DMS53 (cell line): ENCODE measurements at regions not wholly inside any gene's neighbourhood (a gene's known extent, or its start where the extent isn't known, plus 50 kb on each side); places are given as distances from the start of the nearest gene placed in this dataset.
"Not testable (repeated sequence)": the region's sequence is repeated elsewhere in the genome, so short reads cannot be mapped to it uniquely, and the experiment has no call there.

Source experiments
- DNase-seq: peaks from one replicate; lab custom pipeline; 2025; lab: John Stamatoyannopoulos, UW

DNA sequence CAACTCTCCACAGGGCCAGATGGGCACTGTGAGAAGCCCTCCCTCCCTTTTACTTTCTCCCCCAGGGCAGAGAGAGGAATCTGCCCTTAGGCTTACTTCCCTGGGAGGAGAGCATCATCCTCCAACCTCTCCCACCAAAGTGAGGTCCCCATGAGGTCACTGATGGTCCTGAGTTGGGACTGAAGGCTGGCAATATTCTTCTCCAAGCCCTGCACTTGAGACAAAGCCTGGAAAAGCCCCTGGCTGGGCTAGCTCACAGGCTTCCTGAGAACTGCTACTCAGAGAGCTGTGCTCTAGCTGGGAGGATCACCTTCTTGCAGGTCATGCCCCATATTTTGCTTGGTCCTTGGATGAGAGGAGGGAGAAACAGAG, 110.0 kb upstream of the MEF2A start:
- DNase-seq = no peak

DNA sequence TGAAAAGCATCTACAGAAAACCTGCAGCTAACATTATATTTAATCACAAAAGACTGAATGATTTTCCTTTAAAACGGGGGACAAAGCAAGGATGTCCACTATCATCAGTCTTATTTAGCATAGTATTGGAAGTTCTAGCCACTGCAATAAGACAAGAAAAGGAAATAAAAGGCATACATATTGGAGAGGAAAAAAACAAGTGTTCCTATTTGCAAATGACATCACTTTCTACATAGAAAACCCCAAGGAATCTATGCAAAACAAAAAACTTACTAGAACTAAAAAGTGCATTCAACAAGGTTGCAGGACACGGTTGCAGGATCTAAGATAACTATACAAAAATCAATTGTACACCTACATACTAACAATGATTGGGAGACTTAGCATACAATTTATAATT, 101.6 kb upstream of the MEF2A start:
- DNase-seq = no peak

DNA sequence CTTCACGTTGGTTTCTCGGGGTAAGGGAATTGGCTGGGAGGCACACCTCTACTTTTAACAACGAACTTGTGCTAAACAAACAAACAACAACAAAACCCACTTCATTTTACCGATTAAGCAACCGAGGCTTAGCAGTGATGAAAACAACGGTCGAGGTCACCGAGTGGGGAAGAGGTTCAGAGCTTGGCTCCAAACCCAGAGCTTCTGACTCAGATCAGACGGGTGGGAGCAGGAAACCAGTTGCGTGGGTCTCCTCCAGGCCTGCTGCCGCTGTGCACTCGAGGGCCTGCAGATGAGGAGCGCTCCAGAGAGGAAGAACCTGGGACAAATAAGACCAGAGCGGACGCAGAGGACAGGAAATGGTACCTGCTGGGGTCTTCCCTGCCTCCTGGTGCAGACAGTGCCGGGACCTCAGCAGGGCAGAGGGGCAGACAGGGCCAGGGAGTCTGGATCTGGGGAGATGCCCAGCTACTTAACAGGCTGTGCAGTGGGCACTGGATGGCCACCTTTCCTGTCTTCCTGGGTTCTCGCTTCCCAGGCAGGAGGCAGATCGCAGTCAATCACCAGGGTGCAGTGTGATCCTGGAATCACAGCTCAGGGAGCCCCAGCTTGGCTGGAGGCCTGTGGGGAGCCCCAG, 99.0 kb upstream of the MEF2A start:
- no peak for DNase-seq

- DNase-seq = no peak
These were observed 98.5 kb upstream of the MEF2A start for GRCh38 chr15:99467338-99467720.

GRCh38 chr15:99467853-99468464, 97.8 kb upstream of the MEF2A start:
- no peak for DNase-seq

- DNase-seq = not testable (repeated sequence)
These were observed 95.6 kb upstream of the MEF2A start for GRCh38 chr15:99470204-99470603.

GRCh38 chr15:99472416-99473145, 93.2 kb upstream of the MEF2A start:
- DNase-seq = no peak

- no peak for DNase-seq
These were observed 91.5 kb upstream of the MEF2A start for GRCh38 chr15:99473981-99474906.

DNA sequence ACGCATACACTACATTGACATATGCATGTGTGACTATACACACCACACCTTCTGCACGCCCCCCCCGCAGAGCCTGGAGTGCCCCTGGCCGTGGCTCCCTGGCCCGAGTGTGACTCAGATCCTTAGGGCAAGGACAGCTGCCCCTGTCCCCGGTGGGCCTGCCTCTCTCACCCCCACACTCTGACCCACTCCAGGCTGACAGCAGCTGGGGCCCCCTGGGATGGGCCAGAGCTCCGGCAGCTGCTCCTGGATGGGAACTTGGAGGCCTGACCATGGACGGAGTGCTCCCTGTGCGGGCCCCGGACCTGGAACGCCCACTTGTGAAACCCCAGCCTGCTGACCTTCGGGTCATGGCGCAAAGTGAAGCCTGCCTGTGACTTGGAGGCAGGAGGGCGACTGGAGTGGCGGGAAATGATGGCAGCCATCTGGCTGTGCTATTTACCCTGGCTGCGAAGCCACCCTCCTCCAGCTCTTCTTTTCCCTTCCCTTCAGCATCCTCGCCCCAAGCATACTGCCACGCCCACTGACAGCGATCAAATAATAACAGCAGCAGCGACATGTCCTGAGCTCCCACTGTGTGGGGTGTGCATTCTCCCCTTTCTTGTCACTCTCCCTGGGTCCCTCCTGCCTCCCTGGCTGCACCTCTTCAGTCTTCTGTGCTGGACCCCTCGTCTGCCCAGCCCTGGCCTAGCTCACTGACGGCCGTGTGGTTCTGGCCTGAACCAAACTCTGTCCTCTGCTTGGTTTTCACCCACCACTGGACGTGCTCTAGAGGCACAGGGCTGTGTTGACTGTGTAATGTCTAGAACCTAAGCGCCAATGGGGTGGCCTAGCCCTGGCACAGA, 90.7 kb upstream of the MEF2A start:
- DNase-seq = no peak

DNA sequence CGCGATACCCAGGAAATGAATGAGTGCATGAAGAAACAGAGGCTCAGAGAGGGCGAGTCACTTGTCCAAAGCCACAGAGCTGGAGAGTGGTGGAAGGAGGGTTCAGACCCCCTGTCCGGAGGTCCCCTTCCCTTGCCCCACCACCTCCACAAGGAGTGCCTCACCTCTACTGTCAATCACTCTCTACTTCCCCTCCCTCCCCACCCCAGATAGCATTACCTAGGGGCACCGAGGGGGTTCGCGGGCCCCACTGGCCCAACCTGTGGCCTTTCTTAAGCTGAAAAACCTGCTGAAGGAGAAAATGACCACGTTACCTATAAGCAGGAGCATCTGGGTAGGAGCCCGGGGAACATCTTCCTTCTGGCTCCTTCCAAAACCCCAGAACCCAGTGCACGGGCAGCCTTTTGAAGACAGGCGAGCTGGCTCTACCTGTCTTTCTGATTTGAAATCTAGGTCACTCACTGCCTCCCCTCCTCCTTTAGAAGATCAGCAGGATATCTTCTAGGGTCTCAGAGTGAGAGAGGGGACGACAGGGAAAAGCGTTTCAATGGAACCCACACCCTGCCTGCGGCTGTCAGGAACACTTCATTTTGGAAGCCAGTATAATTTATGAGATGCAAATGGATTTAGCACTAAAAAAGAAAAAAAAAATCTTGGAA, 89.9 kb upstream of the MEF2A start:
- DNase-seq = no peak

DNA sequence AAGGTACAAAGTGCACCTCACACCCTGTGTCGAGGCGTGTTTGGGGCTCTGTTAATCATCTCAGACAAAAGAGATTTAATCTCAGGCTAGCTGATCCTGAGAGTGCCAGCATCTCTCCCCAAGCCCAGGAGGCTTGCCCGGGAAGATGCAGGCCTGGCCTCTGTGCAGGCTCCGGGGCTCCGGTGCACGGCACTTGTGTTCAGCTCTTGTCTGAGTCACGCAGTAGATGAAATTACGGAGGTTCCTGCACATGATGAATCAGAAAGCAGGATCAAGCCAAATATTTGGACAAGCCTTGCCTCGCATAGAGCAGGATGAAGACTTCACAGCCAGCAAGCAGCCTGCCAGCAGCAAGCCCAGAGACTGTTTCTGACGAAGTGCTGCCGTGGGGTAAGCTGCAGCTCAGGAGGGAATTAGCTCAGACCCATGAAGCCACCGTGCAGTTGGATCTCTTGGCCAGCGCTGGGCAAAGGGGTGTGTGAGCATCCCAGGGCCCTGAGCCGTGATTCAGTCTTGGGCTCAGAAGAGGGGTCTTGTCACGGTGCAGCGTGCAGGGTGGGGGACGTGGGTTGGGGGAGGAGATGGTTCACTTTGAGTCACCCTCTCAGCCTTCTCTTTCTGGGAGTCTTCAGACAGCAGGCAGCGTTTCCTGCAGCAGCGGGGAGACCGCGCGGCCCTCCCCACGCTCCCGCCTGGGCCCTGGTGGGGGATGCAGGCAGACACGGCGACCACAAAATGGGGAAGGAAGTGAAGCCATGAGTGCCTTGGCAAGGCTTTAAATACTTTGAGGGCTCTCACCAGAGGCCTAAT, 89.2 kb upstream of the MEF2A start:
- peak; percentile 78 for DNase-seq

DNA sequence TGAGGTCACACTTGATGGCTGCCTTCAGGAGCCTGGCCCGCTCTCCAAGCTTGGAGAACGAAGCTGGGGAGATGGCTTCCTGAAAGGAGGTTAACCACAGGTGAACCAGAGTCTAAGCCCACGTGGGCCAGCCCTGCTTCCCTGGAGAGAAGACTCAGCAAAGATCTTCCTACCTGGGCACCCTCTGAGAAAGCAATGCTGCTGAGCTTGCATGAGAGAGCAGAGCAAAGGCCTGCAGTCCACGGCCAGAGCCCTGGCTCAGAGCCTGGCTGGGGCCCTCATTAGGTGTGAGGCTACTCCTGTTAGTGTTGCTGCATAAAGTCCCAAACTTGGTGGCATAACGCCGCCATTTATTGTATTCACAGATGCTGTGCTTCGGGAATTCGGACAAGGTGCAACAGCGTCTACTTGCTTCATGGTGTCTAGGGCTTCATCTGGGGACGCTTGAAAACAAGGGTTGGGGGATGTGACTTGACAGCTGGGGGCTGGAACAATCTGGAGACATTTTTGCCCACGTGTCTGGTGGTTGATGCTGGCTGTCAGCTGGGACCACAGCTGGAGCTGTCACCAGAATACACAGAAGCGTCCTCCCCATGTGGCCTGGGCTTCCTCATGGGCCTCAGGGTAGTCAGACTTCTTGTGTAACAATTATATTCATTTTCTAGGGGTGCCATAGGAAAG, 87.9 kb upstream of the MEF2A start:
- DNase-seq = no peak

DNA sequence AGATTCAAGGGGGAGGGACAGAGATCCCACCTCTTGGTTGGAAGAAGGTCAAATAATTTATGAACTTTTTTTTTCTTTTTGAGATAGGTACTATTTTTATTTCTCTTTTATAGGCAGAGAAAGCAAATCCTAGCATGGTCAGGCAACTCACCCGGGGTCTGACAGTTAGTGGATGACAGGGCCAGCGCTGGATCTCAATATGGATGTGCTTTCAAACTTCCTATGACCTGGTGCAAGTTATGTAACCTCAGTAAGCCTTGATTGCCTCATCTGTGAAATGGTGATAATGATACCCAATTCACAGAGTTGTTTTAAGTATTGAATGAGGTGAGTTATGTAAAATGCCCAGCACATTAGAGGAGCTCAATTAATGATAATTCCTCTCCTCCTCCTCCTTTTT, 86.8 kb upstream of the MEF2A start:
- no peak for DNase-seq

DNA sequence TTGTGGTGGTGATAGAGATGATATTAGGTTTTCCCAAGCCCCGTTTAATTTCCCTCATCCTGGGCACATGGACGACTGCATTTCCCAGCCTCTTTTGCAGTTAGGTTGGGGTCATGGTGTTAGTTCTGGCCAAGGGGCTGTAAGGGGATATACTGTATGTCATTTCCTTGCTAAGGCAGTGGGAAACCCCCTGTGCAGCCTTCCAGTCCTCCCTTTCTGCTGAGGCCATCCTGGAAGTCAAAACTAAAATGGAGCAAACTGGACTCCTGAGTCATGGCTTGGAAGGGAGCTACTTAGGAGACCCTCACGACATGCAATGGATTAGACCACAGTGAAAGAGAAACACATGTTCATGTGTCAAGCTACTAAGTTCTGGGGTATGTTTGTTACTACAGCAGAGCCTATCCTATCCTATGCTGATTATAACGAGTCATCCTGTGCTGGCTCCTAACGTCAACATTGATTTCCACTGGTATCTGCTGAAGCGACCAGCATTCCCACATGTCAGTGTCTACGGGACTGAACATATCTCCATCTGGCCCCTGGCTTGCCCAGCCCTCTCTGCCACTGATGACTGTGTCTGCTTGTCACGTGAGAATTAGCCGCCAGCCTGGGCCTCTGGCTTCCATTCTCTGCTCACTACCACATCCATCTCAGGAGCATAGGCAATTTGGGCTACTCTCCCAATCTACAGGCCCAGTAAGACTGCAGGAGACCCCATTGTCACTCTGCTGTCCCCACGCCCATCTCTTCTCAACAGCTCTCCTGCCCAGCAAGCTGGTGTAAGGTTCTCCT, 85.6 kb upstream of the MEF2A start:
- no peak for DNase-seq

DNA sequence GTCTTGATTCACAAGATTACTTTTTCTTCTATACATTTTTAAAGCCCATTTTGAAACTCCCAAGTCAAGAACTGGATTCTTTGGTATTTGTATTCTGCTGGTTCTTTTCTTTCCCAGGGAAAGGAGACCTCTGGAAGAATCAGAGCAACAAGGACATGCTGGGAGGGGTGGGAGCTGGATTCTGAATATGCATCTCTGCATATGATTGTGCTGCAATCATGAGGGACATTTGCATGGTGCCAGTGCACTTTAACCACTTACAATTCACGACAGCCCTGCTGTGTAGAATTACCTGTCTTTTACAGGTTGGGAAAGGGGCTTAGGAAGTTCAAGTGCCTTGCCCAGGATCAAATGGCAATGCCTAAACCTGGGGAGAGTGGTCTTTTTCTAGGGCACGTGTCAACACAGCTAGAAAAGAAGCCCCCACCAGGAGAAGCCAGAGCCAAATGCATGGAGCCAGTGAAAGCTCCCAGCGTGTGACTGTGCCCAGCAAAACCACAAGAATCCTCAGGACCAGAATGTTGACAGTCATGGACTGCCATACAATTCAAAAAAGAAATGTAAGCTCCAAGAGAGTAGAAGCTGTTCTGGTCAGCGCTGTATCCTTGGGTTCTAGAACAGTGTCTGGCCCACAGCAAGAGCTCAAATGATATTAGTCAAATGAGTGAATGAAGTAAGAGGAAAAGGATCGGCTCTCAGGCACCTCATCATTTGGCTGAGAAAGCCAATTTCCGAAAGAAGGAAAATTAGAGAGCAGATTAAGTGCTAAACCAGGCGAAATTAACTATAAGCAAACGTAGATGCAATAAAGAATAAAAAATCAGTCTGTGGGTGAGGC, 84.5 kb upstream of the MEF2A start:
- DNase-seq = no peak

GRCh38 chr15:99481951-99482230, 83.9 kb upstream of the MEF2A start:
- DNase-seq = no peak

- DNase-seq = peak; percentile 9
These were observed 82.8 kb upstream of the MEF2A start for GRCh38 chr15:99482993-99483392.
